Lower lobe of right lung (tissue), 2 donors: ENCODE measurements at regions not wholly inside any gene's neighbourhood (a gene's known extent, or its start where the extent isn't known, plus 50 kb on each side); places are given as distances from the start of the nearest gene placed in this dataset.

Experiments used
- ATAC-seq, 2 donors: fragments of 200-7000 bp; cut with Tn5 transposase; one replicate each; pipeline ENCODE4 v1.9.1; 2020 to 2022; ENCODE audit warnings: mild to moderate bottlenecking in 2 of 2, moderate library complexity in 2 of 2
- DNase-seq: peaks from one replicate; pipeline ENCODE4 v3.0.0-alpha.2; 2020
- H3K27ac ChIP-seq: fragments of 200-600 bp; one replicate; pipeline ENCODE4 v1.8.0; 2022
- H3K27me3 ChIP-seq: fragments of 200-600 bp; one replicate; pipeline ENCODE4 v1.8.0; 2022; ENCODE audit warnings: low read depth
- H3K36me3 ChIP-seq: fragments of 200-600 bp; one replicate; pipeline ENCODE4 v1.8.0; 2022; ENCODE audit warnings: mild to moderate bottlenecking
- H3K4me1 ChIP-seq: fragments of 200-600 bp; one replicate; pipeline ENCODE4 v1.8.0; 2022
- H3K4me3 ChIP-seq: fragments of 200-600 bp; one replicate; pipeline ENCODE4 v1.8.0; 2022; ENCODE audit warnings: mild to moderate bottlenecking
- H3K9me3 ChIP-seq: fragments of 200-600 bp; one replicate; pipeline ENCODE4 v1.8.0; 2022
- CTCF ChIP-seq: fragments of 200-600 bp; IDR thresholded peaks from one replicate; pipeline ENCODE4 v1.8.0; 2022; ENCODE audit warnings: antibody characterized with exemption, mild to moderate bottlenecking
- intact Hi-C: fragments of 100-400 bp; cut with DNase I; formaldehyde crosslinking; loops from one replicate; pipeline ENCODE4 v1.11.0; 2022
- donor health status: DM: no; HTN: yes; CAD: no; lungs with severe emphysema.

DNA sequence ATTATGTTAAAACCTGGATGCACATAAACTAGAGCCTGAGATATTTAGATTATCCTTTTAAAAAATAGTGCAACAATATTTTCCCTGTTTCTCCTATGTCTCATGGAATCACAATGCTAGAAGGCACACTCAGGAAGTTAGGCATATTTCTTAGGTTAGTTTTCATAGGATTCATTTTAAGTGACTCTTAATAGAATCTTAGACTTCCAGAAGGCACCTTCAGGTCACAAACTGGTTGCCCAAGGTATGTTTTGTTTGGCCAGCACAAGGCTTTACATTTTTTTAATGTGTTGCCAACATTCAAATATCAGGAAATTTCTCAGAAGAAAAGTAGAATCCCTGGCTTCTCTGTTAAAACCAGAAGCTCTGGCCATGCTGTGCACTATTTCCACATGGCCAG lies 129.3 kb downstream of the LNPK start:
- no peaks in the 10 kb centered on the region for H3K36me3 ChIP-seq
- DNase-seq (no peak), ATAC-seq (no peak)
- no peaks in the 10 kb centered on the region for H3K27me3 ChIP-seq
- no peak overlapping the region for H3K4me3 ChIP-seq
- H3K27ac ChIP-seq = no peak overlapping the region
- H3K4me1 ChIP-seq = no peaks in the 10 kb centered on the region
- intact Hi-C loops = no loop called here
- no peak for TF ChIP-seq CTCF
- H3K9me3 ChIP-seq = no peaks in the 10 kb centered on the region

- H3K36me3 ChIP-seq = no peaks in the 10 kb centered on the region
- DNase-seq = no peak
- intact Hi-C loops = no loop called here
- no peak overlapping the region for H3K27ac ChIP-seq
- H3K4me1 ChIP-seq = no peaks in the 10 kb centered on the region
- no peaks in the 10 kb centered on the region for H3K9me3 ChIP-seq
- ATAC-seq = no peak
- no peak for TF ChIP-seq CTCF
- no peak overlapping the region for H3K4me3 ChIP-seq
- no peaks in the 10 kb centered on the region for H3K27me3 ChIP-seq
Measured at GRCh38 chr2:175872005-175872348, 130.1 kb downstream of the LNPK start.

DNA sequence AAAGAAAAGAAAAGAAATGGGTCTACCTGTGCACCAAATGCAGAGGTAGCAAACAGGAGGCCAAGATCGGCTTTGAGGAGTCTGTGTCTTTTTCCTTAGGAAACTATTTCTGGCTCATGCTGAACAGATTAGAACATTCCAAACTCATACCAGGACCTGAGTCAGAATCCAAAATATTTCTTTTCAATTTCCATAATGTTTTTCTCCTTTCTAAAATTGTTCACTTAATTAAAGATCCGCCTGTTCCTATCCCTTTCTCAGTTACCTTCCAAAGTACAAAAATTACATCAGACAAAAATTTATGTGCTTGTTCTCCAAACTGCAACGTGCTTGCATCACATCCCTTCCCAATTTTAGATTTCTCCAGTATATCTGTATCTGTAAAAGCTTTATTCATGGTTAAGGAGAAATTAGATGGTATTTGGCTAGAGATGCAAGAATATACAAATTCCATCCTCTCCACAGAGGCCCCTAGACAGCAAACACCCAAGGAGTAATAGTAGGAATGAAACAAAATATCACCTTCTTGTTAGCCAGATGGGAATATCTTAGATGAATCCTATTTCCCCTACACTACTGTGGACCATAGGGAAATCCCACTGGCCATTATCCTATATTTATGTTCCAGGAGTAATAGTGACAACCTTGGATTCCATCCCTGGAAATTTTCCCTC lies 130.6 kb downstream of the LNPK start:
- no peak overlapping the region for H3K27ac ChIP-seq
- intact Hi-C loops = no loop called here
- H3K4me1 ChIP-seq = no peaks in the 10 kb centered on the region
- no peak for TF ChIP-seq CTCF
- no peak overlapping the region for H3K4me3 ChIP-seq
- no peaks in the 10 kb centered on the region for H3K27me3 ChIP-seq
- no peaks in the 10 kb centered on the region for H3K36me3 ChIP-seq
- ATAC-seq = no peak
- no peak for DNase-seq
- H3K9me3 ChIP-seq = no peaks in the 10 kb centered on the region

GRCh38 chr2:175865716-175866115 lies 136.4 kb downstream of the LNPK start:
- DNase-seq = no peak
- TF ChIP-seq CTCF = no peak

DNA sequence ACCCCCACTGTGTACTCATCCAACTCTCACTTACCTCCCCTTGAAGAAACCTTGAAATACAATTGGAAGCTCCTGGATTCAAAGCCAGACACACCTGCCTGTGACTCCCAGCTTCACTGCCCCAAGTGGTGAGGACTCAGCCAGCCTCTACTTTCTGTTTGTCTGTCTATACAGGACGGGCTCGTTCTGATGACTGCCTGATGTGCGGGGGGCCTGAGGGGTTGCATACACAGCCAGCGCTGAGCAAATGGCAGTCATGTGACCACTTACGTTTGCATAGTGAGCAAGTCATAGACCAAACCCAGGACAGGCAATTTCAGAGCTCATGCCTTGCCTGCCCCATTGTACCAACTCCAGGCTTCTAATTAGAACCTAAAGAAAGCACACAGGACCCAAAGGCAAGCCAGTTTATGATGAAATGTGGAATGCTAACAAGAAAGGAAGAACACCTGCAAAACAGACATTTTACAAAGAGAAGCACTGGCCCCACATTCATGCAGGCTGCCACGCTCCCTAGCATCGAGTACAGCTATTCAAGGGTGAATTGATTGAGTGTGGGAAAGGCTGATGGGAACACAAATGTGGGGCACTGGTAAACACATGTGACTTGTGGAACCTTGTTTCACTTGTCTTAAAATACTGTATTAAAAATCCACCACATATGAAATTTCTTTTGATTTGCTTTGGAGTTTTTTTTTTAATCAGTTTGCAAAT lies 137.8 kb downstream of the LNPK start:
- Histone ChIP-seq H3K4me3 (no peak overlapping the region), H3K27me3 (no peaks in the 10 kb centered on the region), H3K4me1 (no peaks in the 10 kb centered on the region), H3K9me3 (no peaks in the 10 kb centered on the region), H3K27ac (no peak overlapping the region), H3K36me3 (no peaks in the 10 kb centered on the region)
- ATAC-seq (no peak), DNase-seq (no peak)
- intact Hi-C loops = no loop called here
- TF ChIP-seq CTCF = no peak

More at GRCh38 chr2:175865716-175866115, 136.4 kb downstream of the LNPK start:
- Histone ChIP-seq H3K4me1 (no peaks in the 10 kb centered on the region), H3K9me3 (no peaks in the 10 kb centered on the region), H3K27me3 (no peaks in the 10 kb centered on the region), H3K36me3 (no peaks in the 10 kb centered on the region), H3K27ac (no peak overlapping the region), H3K4me3 (no peak overlapping the region)
- no peak for ATAC-seq
- intact Hi-C loops = no loop called here
